ENCODE measurements at regions not wholly inside any gene's neighbourhood (a gene's known extent, or its start where the extent isn't known, plus 50 kb on each side); places are given as distances from the start of the nearest gene placed in this dataset.
"Not testable (repeated sequence)": the region's sequence is repeated elsewhere in the genome, so short reads cannot be mapped to it uniquely, and the experiment has no call there.

DNA sequence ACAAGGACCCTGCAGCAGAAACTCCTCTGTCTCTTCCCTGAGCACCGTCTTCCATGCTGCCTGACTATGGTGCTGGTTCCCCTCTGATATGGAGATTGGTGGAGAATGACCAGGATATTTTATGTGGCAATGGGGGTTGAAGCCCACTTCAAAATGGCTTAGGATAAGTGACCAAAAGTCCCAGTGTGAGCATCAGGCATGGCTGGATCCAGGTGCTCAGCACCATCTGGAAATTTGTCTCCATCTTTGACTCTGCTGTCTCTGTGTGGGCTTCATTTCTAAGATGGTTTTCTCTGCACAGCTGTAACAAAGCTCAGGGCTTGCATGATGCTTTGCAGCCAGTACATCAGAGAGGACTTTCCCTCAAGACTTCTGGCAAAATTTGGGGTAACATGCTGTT lies 61.1 kb upstream of the SAMD11 start:
- TF ChIP-seq, protein P1, sequence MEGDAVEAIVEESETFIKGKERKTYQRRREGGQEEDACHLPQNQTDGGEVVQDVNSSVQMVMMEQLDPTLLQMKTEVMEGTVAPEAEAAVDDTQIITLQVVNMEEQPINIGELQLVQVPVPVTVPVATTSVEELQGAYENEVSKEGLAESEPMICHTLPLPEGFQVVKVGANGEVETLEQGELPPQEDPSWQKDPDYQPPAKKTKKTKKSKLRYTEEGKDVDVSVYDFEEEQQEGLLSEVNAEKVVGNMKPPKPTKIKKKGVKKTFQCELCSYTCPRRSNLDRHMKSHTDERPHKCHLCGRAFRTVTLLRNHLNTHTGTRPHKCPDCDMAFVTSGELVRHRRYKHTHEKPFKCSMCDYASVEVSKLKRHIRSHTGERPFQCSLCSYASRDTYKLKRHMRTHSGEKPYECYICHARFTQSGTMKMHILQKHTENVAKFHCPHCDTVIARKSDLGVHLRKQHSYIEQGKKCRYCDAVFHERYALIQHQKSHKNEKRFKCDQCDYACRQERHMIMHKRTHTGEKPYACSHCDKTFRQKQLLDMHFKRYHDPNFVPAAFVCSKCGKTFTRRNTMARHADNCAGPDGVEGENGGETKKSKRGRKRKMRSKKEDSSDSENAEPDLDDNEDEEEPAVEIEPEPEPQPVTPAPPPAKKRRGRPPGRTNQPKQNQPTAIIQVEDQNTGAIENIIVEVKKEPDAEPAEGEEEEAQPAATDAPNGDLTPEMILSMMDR (IDR thresholded peaks at IDR 0.05; ENCODE audit: extremely low read depth in 1 of 2, insufficient read depth in 1 of 2, low read depth in 1 of 2, low read length in 2 of 2): not testable (repeated sequence)
- TF ChIP-seq POLR2A (IDR thresholded peaks at IDR 0.05; ENCODE audit: low read depth, low read length); EZH2 (IDR thresholded peaks at IDR 0.05; ENCODE audit: borderline replicate concordance, low read depth, low read length, severe bottlenecking); POLR2AphosphoS5 (IDR thresholded peaks at IDR 0.05; ENCODE audit: insufficient read depth, low read depth, low read length): not testable (repeated sequence)
